G401 (cell line): ENCODE measurements at regions not wholly inside any gene's neighbourhood (a gene's known extent, or its start where the extent isn't known, plus 50 kb on each side); places are given as distances from the start of the nearest gene placed in this dataset.
"Not testable (repeated sequence)": the region's sequence is repeated elsewhere in the genome, so short reads cannot be mapped to it uniquely, and the experiment has no call there.

Experiments used
- DNase-seq: peaks from one replicate; pipeline ENCODE4 v3.0.0-alpha.2; 2015; ENCODE audit warnings: low spot score
- in situ Hi-C: cut with HindIII; loops from 2 replicates; pipeline ENCODE4 v1.10.0; 2016; ENCODE audit warnings: low sequenced_read_pairs, mixed read lengths

DNA sequence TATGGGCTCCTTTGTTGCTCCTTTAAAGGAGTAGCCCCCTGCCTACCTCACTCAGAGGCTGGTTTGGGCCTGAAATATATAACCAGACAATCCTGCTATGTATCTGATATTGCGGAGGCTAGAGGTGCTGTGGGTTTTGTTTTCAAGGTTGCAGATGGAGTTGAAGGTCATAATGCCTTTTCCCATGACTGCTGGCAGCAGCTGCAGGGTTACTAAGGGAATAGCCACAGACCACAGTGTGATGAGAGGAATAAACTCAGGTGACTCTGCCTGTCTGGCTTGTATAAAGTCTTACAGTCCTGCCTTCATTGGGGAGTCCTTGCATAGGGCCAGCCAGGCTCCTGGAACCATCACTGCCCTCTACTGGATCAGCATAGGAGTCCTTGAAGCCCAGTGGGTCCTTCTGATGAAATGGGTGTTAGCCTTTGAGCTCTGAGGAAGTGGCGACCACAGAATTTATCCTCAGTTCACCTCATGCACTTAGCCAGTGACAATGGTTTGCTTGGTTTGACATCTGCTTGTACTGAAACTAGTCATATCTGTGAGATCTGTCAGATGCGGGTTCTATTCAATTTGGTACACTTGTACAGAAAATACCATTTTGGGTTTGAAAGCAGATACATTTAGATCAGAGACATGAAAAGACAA, 174.4 kb upstream of the HMCN1 start:
- in situ Hi-C loops: no loop called here

DNA sequence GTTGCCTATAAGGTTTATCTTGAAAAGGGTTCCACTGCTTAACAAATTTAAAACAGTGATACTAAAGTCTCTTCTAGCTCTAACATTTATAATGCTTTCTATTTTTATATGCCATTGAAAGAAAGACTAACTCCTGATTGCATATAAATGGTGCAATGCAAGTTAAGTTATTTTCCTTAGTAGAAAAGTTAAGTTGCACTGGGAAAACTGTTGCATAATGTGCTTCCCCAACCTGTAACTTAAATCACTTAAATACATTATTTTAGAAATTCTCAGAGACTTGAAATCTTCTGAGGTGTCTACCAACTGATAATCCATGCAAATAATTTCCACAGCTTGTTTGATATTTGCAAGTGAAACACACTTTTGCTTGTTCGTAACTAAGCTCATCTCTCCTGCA, 175.0 kb upstream of the HMCN1 start:
- in situ Hi-C loops: no loop called here
- DNase-seq: no peak

More for the DNA sequence above, 174.4 kb upstream of the HMCN1 start:
- DNase-seq: peak; percentile 30

DNA sequence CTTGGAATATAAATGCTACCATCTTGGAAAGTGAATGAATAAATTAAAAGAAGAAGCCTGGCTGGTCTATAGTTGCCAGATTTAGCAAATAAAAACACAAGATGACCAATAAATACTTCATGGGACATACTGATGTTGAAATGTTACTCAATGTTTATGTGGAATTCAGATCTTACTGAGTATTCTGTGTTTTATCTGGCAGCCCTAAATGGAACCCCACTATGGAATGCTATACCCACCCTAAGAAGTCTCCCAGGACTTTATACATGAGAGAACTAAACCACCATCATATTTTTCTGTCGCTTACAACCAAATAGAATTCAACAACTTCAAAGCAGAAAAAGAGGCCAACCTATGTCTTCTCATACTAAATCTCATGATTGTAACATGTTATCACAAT, 177.6 kb upstream of the HMCN1 start:
- no peak for DNase-seq
- in situ Hi-C loops: no loop called here

DNA sequence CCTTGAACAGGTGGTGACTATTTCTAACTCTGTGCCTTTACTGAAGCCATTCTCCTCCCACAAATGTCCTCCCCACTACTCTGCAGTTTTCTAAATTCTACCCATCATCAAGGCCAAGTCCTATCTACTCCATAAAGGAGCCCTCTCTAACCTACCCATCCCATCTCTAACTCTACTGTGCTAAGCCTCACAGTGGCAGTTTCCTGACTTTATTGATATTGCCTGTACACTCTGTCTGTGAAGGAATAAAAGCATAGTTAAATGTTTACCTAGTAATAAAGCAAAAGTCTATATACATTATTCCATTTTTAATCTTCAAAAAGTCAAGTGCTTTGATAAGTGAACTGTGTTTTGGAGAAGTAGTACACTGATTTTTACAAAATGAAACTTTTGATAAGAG, 178.4 kb upstream of the HMCN1 start:
- DNase-seq: no peak
- in situ Hi-C loops: no loop called here

- in situ Hi-C loops: no loop called here
- no peak for DNase-seq
These were observed 183.2 kb upstream of the HMCN1 start for GRCh38 chr1:185551008-185551407.

DNA sequence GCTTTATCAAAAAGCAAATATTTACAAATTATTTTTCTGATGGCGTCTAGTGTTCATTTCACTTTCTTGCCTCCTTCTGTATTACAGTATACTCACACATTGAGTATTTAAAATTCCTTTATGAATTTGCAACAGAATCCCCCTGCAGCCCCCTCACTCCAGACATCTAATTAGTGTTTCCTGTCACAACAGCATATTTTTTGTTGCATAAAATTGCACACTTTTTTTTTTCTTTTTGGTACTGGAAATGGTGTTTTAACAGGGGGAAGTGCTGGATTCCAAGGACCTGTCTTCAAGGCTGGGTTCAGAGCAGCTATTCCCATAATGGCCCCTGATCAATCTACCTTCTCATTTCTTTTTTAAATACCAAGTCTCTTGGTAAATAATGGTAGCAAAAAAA, 184.3 kb upstream of the HMCN1 start:
- in situ Hi-C loops: no loop called here
- no peak for DNase-seq

DNA sequence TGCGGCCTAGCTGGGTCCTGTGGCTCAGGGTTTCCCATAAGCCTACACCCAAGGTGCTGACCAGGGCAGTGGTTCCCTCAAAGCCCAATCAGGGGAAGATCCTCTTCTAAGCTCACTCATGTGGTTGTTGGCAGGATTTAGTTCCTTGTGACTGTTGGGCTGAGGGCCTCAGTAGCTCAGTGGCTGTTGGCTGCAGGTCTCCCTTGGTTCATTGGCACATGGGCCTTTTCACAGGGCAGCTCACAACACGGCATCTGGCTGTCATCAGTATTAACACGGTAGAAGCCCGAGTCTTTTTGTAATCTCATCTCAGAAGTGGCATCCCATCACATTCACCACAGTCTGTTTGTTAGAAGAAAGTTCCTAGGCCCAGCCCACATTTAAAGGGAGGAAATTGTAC, 188.2 kb upstream of the HMCN1 start:
- DNase-seq: no peak
- in situ Hi-C loops: no loop called here

DNA sequence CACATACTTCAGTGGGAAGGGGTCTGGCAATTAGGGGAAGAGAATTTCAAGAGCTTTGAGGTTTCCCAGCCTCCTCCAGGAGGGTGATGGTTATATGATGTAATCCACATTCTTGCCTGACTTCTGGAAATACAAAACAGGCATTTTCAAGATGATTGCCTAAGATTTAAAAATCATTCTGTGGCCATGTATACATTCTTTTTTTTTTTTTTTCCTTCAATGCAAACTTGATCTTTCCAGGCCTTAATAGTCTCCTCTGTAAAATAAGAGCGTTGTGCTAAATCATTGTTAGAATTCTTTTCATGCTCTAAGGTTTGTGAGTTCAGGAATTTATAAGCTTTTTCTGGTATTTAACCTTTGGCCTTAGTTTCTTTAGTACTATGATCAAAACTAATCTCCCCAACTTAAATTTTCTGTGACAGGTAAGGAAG, 192.3 kb upstream of the HMCN1 start:
- DNase-seq: peak; percentile 41
- in situ Hi-C loops: no loop called here

DNA sequence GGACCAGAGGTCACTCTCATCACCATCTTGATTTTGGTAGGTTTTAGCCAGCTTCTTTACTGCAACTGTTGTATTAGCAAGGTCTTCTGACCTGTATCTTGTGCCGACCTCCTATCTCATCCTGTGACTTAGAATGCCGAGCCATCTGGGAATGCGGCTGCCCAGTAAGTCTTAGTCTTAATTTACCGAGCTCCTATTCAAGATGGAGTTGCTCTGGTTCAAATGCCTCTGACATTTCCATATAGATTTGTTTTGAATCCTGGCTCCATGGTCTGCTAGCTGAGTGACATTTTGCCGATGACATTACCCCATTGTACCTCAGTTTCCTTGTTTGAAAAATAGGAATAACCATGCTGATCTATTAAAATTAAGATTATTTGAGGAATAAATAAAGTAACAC, 193.9 kb upstream of the HMCN1 start:
- in situ Hi-C loops: no loop called here
- no peak for DNase-seq

- DNase-seq: no peak
- in situ Hi-C loops: no loop called here
These were observed 194.8 kb upstream of the HMCN1 start for GRCh38 chr1:185539277-185539943.

DNA sequence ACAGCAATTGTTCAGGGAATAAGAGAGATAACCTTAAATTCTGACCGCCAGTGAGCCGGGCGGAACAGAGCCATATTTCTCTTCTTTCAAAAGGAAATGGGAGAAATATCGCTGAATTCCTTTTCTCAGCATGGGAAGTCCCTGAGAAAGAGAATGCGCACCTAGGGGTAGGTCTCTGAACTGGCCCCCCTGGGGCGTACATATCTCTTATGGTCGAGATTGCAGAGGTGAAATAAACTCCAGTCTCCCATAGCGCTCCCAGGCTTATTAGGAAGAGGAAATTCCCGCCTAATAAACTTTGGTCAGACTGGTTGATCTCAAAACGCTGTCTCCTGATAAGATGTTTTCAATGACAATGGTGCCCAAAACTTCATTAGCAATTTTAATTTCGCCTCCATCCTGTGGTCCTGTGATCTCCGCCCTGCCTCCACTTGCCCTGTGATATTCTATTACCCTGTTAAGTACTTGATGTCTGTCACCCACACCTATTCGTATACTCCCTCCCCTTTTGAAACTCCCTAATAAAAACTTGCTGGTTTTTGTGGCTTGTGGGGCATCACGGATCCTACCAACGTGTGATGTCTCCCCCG, 195.8 kb upstream of the HMCN1 start:
- DNase-seq, in situ Hi-C loops: not testable (repeated sequence)

DNA sequence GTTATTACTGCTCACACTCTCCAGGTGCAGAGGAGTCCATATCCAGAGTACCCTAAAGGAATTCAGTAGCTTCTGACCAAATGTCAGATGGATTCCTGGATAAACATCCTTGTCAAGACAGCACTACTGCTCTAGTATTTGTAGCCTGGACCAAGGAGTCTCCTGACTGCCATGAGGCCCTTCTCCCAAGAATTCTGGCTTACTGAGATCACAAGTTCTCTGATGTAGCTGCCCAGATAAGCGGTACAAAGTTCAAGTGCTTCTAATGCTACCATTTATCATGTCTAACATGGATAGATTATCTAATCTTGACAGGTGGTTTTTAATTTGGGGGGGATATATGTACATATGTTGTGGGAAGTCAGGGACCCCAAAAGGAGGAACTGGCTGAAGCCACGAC, 196.6 kb upstream of the HMCN1 start:
- DNase-seq: no peak
- in situ Hi-C loops: no loop called here

- in situ Hi-C loops: no loop called here
- no peak for DNase-seq
These were observed 197.8 kb upstream of the HMCN1 start for GRCh38 chr1:185536165-185536920.

DNA sequence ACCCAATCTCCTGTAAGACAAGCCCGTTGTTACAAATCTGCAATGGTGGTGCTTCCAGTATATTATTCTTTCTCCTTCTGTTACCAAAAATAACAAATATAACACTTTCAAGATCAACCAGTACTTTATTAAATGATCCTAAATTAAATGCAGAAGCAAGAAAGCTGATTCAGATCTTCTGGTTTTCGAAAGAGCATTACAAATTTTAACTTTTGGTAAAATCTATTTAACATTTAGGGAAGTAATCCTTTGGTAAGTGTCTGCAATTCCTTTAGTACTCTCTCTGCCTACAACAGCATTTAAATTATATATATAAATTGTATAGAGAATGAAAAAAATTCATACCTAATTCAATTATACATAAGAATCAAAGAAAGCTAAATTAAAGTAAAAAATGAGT, 198.6 kb upstream of the HMCN1 start:
- no peak for DNase-seq
- in situ Hi-C loops: no loop called here

- in situ Hi-C loops: no loop called here
- no peak for DNase-seq
These were observed 199.4 kb upstream of the HMCN1 start for GRCh38 chr1:185534801-185535200.

DNA sequence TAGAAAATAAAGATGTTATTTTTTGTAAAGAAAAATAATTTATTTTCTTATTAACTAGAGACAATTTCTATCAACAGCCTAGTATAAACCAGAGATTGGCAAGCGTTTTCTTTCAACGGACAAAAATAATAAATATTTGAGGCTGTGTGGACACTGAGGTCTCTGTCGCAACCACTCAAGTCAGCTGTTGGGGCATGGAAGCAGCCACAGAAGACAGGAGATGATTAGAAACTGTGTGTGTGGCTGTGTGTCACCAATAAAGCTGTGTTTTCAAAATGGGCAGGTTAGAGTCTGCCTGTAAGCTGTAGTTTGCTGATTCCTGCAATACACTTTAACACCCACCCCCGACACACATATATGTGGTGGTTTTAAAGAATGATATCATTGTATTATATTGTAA, 200.6 kb upstream of the HMCN1 start:
- in situ Hi-C loops: no loop called here
- no peak for DNase-seq

- no peak for DNase-seq
- in situ Hi-C loops: no loop called here
These were observed 201.3 kb upstream of the HMCN1 start for GRCh38 chr1:185532856-185533255.

GRCh38 chr1:185531838-185532237, 202.4 kb upstream of the HMCN1 start:
- in situ Hi-C loops: no loop called here
- no peak for DNase-seq

DNA sequence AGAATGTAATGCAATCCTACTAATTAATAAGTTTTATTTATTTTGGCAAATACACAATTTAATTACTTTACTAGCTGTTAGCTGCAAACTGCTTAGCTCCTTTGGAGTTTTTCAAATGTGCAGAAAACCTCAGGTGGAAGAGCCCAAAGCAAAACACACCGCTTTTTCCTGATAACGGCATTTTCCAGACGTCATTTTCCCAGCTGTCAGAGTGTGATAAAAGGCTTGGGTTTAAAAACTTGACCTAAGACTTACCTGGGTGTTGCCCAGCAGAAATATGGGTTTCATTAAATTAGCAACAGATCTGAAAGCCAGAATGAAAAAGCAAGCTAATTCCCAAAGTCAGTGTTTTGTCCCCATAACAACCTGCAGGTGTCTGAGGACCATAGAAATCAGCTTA, 204.0 kb upstream of the HMCN1 start:
- DNase-seq: no peak
- in situ Hi-C loops: no loop called here

GRCh38 chr1:185529673-185530072, 204.5 kb upstream of the HMCN1 start:
- no peak for DNase-seq
- in situ Hi-C loops: no loop called here
